Upper lobe of right lung (tissue), 1 donor: ENCODE measurements at regions not wholly inside any gene's neighbourhood (a gene's known extent, or its start where the extent isn't known, plus 50 kb on each side); places are given as distances from the start of the nearest gene placed in this dataset.

Experiments
- ATAC-seq: fragments of 200-7000 bp; cut with Tn5 transposase; one replicate; pipeline ENCODE4 v1.9.1; 2020; ENCODE audit warnings: mild to moderate bottlenecking, moderate library complexity
- DNase-seq: peaks from one replicate; pipeline ENCODE4 v3.0.0-alpha.2; 2020
- H3K27ac ChIP-seq: fragments of 200-600 bp; one replicate; pipeline ENCODE4 v1.8.0; 2022
- H3K27me3 ChIP-seq: fragments of 200-600 bp; one replicate; pipeline ENCODE4 v1.8.0; 2022; ENCODE audit warnings: mild to moderate bottlenecking
- H3K36me3 ChIP-seq: fragments of 200-600 bp; one replicate; pipeline ENCODE4 v1.8.0; 2022
- H3K4me1 ChIP-seq: fragments of 200-600 bp; one replicate; pipeline ENCODE4 v1.8.0; 2022
- H3K4me3 ChIP-seq: fragments of 200-600 bp; one replicate; pipeline ENCODE4 v1.8.0; 2022; ENCODE audit warnings: mild to moderate bottlenecking
- H3K9me3 ChIP-seq: fragments of 200-600 bp; one replicate; pipeline ENCODE4 v1.8.0; 2022
- intact Hi-C: fragments of 100-400 bp; cut with DNase I; formaldehyde crosslinking; loops from one replicate; pipeline ENCODE4 v1.11.0; 2022
- TF ChIP-seq, protein P1 (sequence below): fragments of 200-600 bp; IDR thresholded peaks from one replicate; pipeline ENCODE4 v1.8.0; 2022; ENCODE audit warnings: antibody characterized with exemption
- donor health status: DM: no; HTN: yes; CAD: no; lungs with severe emphysema.

DNA sequence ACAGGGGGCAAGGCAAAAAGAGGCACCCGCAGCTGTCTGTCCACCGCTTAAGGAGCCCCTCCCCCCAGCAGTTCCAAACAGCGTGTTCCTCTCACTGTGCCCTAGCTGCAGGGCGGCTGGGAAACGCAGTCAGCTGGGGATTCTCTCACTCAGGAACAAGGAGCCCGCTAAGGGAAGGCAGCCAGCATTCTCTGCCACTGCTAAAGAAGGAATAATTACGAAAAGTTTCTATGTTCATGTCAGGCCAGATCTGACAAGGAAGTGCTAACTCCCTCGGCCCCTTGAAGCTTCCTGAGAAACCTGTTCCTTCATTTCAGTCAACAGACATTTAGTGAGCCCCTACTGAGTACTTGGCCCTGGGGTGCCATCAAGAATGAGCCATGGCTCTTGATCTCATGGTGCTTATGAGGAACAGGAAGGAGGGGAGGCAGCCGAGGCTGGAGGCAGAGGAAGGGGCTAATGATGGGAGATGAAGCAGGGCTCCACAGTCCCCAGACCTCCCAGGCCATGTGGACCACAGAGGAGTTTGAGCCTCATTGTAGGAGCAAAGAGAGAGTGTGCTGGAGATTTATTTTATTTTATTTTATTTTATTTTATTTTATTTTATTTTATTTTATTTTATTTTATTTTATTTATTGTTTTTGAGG, 101.7 kb upstream of the PMEPA1 start:
- no peaks in the 10 kb centered on the region for H3K36me3 ChIP-seq
- H3K27ac ChIP-seq, result no peak overlapping the region
- H3K27me3 ChIP-seq, result no peaks in the 10 kb centered on the region
- no peaks in the 10 kb centered on the region for H3K9me3 ChIP-seq
- peak; percentile 42 for ATAC-seq
- peak; percentile 72 for DNase-seq
- TF ChIP-seq, protein P1, sequence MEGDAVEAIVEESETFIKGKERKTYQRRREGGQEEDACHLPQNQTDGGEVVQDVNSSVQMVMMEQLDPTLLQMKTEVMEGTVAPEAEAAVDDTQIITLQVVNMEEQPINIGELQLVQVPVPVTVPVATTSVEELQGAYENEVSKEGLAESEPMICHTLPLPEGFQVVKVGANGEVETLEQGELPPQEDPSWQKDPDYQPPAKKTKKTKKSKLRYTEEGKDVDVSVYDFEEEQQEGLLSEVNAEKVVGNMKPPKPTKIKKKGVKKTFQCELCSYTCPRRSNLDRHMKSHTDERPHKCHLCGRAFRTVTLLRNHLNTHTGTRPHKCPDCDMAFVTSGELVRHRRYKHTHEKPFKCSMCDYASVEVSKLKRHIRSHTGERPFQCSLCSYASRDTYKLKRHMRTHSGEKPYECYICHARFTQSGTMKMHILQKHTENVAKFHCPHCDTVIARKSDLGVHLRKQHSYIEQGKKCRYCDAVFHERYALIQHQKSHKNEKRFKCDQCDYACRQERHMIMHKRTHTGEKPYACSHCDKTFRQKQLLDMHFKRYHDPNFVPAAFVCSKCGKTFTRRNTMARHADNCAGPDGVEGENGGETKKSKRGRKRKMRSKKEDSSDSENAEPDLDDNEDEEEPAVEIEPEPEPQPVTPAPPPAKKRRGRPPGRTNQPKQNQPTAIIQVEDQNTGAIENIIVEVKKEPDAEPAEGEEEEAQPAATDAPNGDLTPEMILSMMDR, result no peak
- H3K4me3 ChIP-seq, result no peak overlapping the region
- intact Hi-C loops, result no loop called here
- H3K4me1 ChIP-seq, result peaks cover 16% of the 10 kb centered on the region

DNA sequence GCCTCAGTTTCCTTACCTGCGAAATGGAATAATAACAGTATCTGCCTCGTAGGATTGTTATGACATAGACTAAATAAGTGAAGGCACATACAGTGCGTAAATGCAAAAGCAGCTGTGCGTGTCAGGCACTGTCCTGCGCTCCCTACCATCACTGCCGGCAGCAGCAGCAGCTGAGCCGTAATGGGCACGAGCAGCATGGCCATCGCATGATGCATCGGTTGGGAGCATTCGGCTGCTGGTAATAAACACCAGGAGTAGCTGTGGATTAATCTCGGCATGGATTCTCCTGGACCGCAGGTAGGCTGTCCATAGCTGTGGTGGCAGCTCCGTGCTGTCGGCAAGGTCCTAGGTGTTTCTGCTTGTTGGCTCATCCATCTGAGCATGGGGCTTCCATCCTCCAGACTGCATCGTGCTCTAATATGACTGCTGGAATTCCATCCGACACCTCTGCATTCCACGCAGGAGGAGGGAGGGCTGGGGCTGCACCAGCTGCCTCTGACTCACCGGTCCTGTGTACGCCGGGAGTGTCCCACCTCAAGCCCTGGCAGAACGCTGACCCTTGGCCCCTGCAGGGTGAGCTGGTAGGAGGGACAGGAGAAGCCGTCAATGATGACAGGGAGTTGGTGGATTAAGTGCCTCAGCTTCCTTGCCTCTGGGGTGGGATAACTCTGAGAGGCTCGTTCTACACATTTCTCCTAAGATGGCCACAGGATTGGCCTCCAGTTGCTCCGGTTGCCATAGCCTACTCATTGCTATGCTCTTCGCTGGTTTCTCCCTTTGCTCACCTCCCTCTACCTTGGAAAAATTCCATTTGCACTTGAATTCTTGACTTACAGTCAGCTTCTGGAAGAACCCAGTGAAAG, 100.9 kb upstream of the PMEPA1 start:
- peaks cover 16% of the 10 kb centered on the region for H3K4me1 ChIP-seq
- H3K4me3 ChIP-seq, result no peak overlapping the region
- intact Hi-C loops, result no loop called here
- TF ChIP-seq, protein P1, result no peak
- no peaks in the 10 kb centered on the region for H3K9me3 ChIP-seq
- ATAC-seq (peak; percentile 46), DNase-seq (peak; percentile 62)
- no peak overlapping the region for H3K27ac ChIP-seq
- no peaks in the 10 kb centered on the region for H3K27me3 ChIP-seq
- H3K36me3 ChIP-seq, result no peaks in the 10 kb centered on the region

DNA sequence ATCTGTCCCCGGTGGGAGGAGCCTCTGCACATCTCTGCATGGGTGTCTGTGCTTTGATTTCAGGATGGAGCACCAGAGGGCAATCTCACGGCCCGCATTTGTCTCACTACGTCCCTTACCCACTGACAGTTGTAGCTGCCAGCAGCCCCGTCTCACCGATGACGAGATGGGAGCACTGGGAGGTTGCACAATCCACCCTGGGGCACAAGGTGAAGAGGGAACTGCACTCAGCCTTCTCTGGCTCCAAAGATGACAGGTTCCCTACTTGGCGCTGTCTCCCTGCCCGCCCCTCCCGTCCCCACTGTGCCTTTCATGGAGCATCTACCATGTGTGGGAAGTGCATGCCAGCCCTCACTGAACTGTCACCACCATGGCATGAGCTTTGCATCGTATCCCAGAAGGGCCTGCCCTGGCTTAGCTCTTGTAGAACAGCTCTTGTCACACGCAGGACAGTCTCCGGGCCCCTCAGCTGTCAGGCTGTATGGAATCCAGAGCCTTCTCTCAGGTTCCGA, 99.9 kb upstream of the PMEPA1 start:
- H3K4me3 ChIP-seq, result no peak overlapping the region
- H3K4me1 ChIP-seq, result peaks cover 16% of the 10 kb centered on the region
- H3K27ac ChIP-seq, result no peak overlapping the region
- no peaks in the 10 kb centered on the region for H3K36me3 ChIP-seq
- ATAC-seq (peak; percentile 34), DNase-seq (peak; percentile 65)
- H3K9me3 ChIP-seq, result no peaks in the 10 kb centered on the region
- H3K27me3 ChIP-seq, result no peaks in the 10 kb centered on the region
- intact Hi-C loops, result no loop called here
- TF ChIP-seq, protein P1, result no peak

DNA sequence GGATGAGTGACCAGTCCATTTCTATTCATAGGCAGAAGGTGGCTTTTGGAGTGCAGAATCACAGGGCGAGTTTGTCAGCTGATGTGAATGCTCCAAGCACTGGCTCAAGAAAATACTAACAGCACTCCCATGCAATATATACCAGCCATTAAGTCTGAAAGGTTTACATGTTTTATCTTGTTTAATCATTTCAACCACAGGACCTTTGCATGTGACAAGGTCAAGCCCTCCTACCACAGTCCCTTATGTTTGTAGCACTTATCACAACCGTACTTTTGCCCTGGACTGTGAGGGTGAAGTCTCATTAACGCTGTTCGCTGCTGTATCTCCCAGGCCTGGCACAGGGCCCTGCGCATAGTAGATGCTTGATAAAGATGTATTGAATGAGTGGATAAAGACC, 99.3 kb upstream of the PMEPA1 start:
- intact Hi-C loops, result no loop called here
- Histone ChIP-seq H3K27ac (no peak overlapping the region), H3K4me3 (no peak overlapping the region), H3K9me3 (no peaks in the 10 kb centered on the region), H3K36me3 (no peaks in the 10 kb centered on the region), H3K27me3 (no peaks in the 10 kb centered on the region), H3K4me1 (peaks cover 16% of the 10 kb centered on the region)
- no peak for DNase-seq
- ATAC-seq, result no peak
- TF ChIP-seq, protein P1, result no peak

DNA sequence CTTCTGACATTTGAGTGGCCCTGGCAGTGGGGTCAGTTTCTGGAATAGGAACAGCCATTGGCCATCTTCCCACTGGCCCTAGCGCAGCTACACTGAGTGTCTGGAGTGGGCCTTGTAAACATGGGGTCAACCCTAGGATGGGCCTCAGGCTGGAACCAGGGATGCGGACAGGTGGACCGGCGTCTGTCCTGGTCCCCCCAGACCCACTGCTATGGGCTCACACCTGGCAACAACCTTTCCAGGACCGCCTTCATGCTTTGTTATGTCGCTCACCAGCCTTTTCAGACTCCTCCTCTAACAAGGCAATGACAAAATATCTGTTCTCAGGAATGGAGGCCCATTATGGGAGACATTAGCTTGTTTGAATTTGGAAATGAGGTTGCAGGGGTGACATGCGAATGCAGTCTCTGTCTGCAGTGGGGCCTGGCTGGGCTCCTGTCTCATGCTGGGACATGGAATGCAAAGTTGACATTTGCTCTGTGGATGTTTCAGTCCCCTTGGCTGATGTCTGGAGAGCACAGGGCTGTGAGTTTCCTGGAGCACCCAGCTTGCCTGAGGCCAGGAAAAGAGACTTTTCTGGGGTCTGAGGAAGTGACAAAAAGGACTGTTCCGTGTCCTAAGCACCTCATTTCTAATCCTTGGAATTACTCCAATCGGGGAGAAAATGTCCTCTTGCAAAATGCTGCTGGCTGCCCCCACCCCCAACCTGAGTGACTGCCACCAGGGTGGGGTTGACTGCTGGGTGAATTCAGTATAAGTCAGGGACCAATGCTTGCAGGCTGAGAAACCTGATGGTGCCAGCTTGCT, 98.7 kb upstream of the PMEPA1 start:
- no peak overlapping the region for H3K4me3 ChIP-seq
- DNase-seq (no peak), ATAC-seq (peak; percentile 10)
- H3K9me3 ChIP-seq, result no peaks in the 10 kb centered on the region
- TF ChIP-seq, protein P1, result no peak
- H3K4me1 ChIP-seq, result peaks cover 16% of the 10 kb centered on the region
- H3K27ac ChIP-seq, result no peak overlapping the region
- intact Hi-C loops, result no loop called here
- no peaks in the 10 kb centered on the region for H3K36me3 ChIP-seq
- H3K27me3 ChIP-seq, result no peaks in the 10 kb centered on the region
